BJ (cell line): ENCODE measurements at regions not wholly inside any gene's neighbourhood (a gene's known extent, or its start where the extent isn't known, plus 50 kb on each side); places are given as distances from the start of the nearest gene placed in this dataset.
"Not testable (repeated sequence)": the region's sequence is repeated elsewhere in the genome, so short reads cannot be mapped to it uniquely, and the experiment has no call there.

ENCODE experiments used
- CTCF ChIA-PET: fragments of 350-600 bp; formaldehyde crosslinking; extraction: SDS; loops from one replicate; lab custom pipeline; 2021; ENCODE audit warnings: antibody characterized with exemption, inconsistent platforms; lab: Yijun Ruan, JAX
- POLR2A ChIA-PET: fragments of 300-600 bp; sonication (Branson Sonifier 250); formaldehyde crosslinking; extraction: SDS; loops from one replicate; lab custom pipeline; 2021; ENCODE audit warnings: antibody characterized with exemption; lab: Charles Lee
- DNase-seq: peaks from one replicate; pipeline ENCODE4 v3.0.0-alpha.2; 2011; ENCODE audit warnings: low read depth
- H3K27me3 ChIP-seq: 2 replicates; pipeline ENCODE4 v1.6.0; 2011; ENCODE audit warnings: low read length; ENCODE audit not compliant: control insufficient read depth, insufficient read depth
- H3K36me3 ChIP-seq: 2 replicates; pipeline ENCODE4 v1.5.1; 2011; ENCODE audit warnings: low read length; ENCODE audit not compliant: control insufficient read depth, insufficient read depth
- H3K4me3 ChIP-seq: 2 replicates; pipeline ENCODE4 v1.5.1; 2011; ENCODE audit warnings: low read depth, mild to moderate bottlenecking, control low read depth, low read length
- TF ChIP-seq, protein P1 (sequence below): IDR thresholded peaks from 2 replicates; pipeline ENCODE4 v1.5.1; 2011; ENCODE audit warnings: low read depth, mild to moderate bottlenecking, control low read depth, inconsistent platforms, low read length, moderate library complexity; ENCODE audit not compliant: insufficient read depth

DNA sequence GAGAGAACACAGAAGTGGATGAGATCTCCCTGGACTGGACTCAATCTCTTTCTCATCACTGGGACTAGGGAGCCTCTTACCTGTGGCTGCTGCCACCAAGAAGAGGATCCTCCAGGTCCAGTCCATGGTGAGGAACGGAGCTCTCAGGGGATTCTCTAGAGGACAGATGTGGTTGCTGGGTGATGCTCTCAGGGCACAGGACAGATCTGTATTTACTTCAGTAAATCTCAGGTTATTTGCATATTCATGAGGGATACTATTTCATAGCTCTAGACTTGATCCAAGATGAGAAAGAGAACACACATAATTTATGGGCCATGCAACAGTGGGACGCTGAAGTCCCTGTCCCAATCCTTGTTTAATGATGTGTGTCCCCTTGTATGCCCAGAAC, 460.5 kb downstream of the TMEM121 start:
- H3K27me3 ChIP-seq = no peaks in the 10 kb centered on the region
- TF ChIP-seq, protein P1, sequence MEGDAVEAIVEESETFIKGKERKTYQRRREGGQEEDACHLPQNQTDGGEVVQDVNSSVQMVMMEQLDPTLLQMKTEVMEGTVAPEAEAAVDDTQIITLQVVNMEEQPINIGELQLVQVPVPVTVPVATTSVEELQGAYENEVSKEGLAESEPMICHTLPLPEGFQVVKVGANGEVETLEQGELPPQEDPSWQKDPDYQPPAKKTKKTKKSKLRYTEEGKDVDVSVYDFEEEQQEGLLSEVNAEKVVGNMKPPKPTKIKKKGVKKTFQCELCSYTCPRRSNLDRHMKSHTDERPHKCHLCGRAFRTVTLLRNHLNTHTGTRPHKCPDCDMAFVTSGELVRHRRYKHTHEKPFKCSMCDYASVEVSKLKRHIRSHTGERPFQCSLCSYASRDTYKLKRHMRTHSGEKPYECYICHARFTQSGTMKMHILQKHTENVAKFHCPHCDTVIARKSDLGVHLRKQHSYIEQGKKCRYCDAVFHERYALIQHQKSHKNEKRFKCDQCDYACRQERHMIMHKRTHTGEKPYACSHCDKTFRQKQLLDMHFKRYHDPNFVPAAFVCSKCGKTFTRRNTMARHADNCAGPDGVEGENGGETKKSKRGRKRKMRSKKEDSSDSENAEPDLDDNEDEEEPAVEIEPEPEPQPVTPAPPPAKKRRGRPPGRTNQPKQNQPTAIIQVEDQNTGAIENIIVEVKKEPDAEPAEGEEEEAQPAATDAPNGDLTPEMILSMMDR = no peak
- POLR2A ChIA-PET = no interaction called here
- CTCF ChIA-PET = no interaction called here
- DNase-seq = no peak
- no peak overlapping the region for H3K4me3 ChIP-seq
- no peaks in the 10 kb centered on the region for H3K36me3 ChIP-seq

DNA sequence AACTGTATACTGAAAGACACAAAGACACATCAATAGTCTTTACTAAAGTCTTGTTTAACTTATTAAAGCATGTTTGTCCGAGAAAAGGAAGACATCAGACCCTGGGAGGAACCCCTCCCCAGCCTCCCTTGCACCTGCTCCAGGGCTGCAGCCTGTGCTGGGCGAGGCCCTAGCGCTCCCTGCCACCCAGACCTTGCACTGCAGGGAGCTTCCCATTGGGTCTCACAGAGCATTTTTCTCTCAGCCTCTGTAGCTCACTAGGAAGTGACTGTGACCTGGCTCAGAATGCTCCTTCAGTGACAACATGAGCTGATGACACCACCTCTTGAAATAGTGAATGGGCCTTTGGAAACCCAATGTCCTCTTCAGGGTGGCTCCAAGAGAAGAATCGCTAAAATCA, 461.2 kb downstream of the TMEM121 start:
- ChIA-PET CTCF (no interaction called here), POLR2A (no interaction called here)

DNA sequence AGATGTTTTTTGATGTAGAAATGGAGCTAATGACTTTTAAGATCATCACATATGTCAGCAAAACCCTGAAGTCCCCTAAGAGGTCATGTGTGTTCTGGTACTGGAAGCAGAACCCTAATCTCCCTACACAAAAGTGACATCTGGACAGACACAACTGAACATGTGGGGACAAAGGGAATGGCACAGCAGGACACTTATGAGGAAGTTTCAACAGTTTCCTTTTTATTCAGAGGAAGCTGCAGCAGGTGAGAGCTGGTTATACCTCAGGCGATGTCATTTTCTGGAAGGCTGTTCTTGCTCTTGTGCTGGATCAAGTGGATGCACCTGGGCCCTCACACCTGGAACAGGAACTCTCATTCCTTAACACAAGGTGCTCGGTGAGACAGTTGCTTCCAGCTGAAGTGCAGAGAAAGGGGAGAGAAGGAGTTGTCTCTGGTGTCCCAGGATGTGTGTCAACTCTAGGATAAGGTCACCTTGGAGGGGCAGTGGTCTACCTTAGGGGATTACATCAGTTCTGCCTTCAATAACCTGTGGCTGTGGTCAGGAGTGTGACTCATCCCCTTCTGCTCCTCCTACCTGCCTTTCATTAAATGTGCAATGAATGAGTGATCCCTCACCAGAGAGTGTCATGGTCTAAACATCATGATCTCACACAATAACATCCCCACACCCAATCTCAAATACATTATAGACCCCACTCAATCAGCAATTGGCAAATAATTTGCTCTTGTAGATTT, 463.4 kb downstream of the TMEM121 start:
- H3K4me3 ChIP-seq = no peak overlapping the region
- no peaks in the 10 kb centered on the region for H3K36me3 ChIP-seq
- no peaks in the 10 kb centered on the region for H3K27me3 ChIP-seq
- no peak for DNase-seq
- ChIA-PET POLR2A (no interaction called here), CTCF (no interaction called here)
- TF ChIP-seq, protein P1 = no peak

More for the DNA sequence above, 461.2 kb downstream of the TMEM121 start:
- TF ChIP-seq, protein P1 = no peak
- Histone ChIP-seq H3K36me3 (no peaks in the 10 kb centered on the region), H3K27me3 (no peaks in the 10 kb centered on the region), H3K4me3 (no peak overlapping the region)
- no peak for DNase-seq

DNA sequence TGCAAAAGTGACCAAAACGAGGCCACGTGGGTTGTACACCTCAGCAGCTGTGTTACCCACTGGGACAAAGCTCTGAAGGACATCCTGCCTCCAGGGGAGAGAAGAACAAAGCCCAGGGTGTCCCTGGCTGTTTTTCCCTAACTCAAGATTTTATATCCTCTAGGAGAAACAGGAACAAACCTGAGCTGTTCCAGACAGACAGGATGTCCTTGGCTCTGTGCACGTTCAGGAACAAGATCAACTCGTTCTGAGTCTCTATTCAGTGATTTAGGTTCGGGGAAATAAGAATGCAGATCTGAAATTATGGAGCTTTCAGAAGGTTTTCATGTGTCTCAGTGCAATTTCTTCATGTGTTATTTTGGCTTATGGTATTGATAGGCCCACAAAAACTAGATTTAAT, 465.3 kb downstream of the TMEM121 start:
- POLR2A ChIA-PET, H3K27me3 ChIP-seq, DNase-seq, H3K4me3 ChIP-seq, CTCF ChIA-PET, H3K36me3 ChIP-seq: not testable (repeated sequence)

DNA sequence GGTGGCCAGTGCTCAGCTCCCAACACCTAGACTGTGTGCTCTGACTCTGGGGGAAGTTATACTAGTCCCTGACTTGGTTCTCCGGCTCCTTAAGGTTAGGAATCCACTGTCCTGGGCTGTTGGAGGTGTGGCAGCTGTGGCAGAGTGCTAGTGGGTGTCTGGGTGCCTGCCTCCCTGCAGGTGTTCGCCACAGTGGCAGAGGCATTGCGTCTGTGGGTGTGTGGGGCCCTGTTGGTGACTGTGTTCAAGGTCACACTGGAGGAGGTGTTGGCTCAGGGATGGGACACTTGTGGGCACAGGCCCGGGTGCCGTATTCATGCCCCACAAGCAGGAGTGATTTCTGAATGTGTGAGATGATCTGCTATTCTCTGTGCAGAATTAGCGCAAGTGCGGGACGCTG, 467.4 kb downstream of the TMEM121 start:
- no peak overlapping the region for H3K4me3 ChIP-seq
- POLR2A ChIA-PET = no interaction called here
- TF ChIP-seq, protein P1 = no peak
- CTCF ChIA-PET = no interaction called here
- H3K27me3 ChIP-seq = no peaks in the 10 kb centered on the region
- DNase-seq = no peak
- H3K36me3 ChIP-seq = no peaks in the 10 kb centered on the region

DNA sequence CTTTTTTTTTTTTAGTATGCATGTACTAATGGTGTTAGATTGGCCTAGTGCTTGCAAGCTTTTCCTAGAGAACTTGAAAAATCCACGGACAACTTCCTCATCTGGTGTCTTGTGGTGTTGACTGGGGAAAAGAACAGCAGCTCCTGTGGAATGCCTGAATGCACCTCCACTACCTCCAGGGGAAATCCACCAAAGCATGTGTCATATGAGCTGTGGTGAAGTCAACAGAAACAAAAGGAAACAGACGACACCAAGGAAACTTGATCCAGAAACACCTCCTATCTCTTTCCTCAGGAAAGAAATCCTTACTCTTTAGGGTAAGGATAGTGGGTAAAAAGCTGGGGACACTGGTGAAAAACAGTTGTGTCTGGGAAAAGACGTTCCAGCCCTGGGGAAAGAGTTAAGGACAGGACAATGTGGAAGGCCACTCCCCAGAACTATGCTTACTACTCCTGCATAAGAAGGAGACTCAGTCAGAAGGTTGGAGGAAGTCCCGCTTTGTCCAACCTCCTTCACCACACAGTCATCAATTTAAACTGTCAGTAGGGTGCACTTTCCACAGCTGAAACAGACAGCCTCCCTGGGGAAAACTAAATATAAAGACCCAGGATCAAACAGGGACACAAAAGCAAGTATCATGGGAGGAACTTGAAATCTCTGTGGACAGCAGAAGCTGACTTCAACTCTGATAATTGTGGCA, 468.8 kb downstream of the TMEM121 start:
- POLR2A ChIA-PET, H3K36me3 ChIP-seq, H3K27me3 ChIP-seq, H3K4me3 ChIP-seq, DNase-seq, CTCF ChIA-PET: not testable (repeated sequence)

DNA sequence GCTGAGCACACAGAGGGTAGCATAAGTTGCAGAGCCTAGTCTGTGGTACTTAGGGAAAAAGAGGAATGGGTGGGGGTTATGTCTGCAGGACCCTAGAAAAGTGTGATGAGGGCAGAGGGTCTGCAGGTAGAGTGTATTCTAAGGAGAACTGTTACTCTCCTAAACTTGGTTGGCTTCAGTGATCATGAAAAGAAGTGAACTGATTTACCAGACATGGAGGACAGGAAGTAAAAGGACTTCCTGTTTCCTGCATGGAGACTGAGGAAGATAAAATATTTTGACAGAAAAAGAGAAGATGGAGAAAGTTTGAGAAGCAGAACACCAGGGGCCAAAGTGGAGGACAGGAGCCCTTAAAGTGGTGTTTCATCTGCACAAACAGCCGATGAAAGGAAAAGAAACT, 472.2 kb downstream of the TMEM121 start:
- DNase-seq, H3K4me3 ChIP-seq, POLR2A ChIA-PET, H3K27me3 ChIP-seq, CTCF ChIA-PET, H3K36me3 ChIP-seq: not testable (repeated sequence)
